Spleen (tissue), 11 donors: ENCODE measurements at regions not wholly inside any gene's neighbourhood (a gene's known extent, or its start where the extent isn't known, plus 50 kb on each side); places are given as distances from the start of the nearest gene placed in this dataset.

Experiments
- DNase-seq: peaks from one replicate; pipeline ENCODE4 v3.0.0-alpha.2; 2020
- H3K27ac ChIP-seq, 8 donors: fragments of 200-600 bp; sonication (generic) in 7 of 8; 1 replicate in 4 of 8; 2 replicates in 4 of 8; pipeline versions ENCODE4 v1.5.0 to v1.8.0; 2016 to 2021; ENCODE audit warnings: inconsistent platforms in 4 of 8, mild to moderate bottlenecking in 4 of 8, moderate library complexity in 1 of 8
- H3K27me3 ChIP-seq, 7 donors: fragments of 200-600 bp; sonication (generic) in 6 of 7; replicated peaks in 1 of 7; 1 replicate in 4 of 7; 2 replicates in 3 of 7; pipeline versions ENCODE4 v1.5.0 to v1.8.0; 2016 to 2021; ENCODE audit warnings: inconsistent platforms in 3 of 7, mild to moderate bottlenecking in 1 of 7
- H3K36me3 ChIP-seq, 6 donors: fragments of 200-600 bp; sonication (generic) in 5 of 6; 1 replicate in 4 of 6; 2 replicates in 2 of 6; pipeline versions ENCODE4 v1.5.0 to v1.8.0; 2016 to 2021; ENCODE audit warnings: inconsistent platforms in 2 of 6
- H3K4me1 ChIP-seq, 6 donors: fragments of 200-600 bp; sonication (generic) in 5 of 6; 1 replicate in 3 of 6; 2 replicates in 3 of 6; pipeline versions ENCODE4 v1.5.0 to v1.8.0; 2016 to 2021; ENCODE audit warnings: inconsistent platforms in 3 of 6
- H3K4me3 ChIP-seq, 8 donors: fragments of 200-600 bp; sonication (generic) in 7 of 8; 1 replicate in 4 of 8; 2 replicates in 4 of 8; pipeline versions ENCODE4 v1.5.0 to v1.8.0; 2016 to 2021; ENCODE audit warnings: inconsistent platforms in 4 of 8, mild to moderate bottlenecking in 4 of 8, moderate library complexity in 2 of 8
- H3K9me3 ChIP-seq, 8 donors: fragments of 200-600 bp; sonication (generic) in 7 of 8; 1 replicate in 4 of 8; 2 replicates in 4 of 8; pipeline versions ENCODE4 v1.5.0 to v1.8.0; 2016 to 2021; ENCODE audit warnings: inconsistent platforms in 4 of 8
- CTCF ChIP-seq, 11 experiments: fragments of 200-600 bp in 7 of 11; fragments of 450-650 bp in 4 of 11; sonication (generic) in 4 of 11; IDR thresholded peaks in 8 of 11; conservative IDR thresholded peaks in 3 of 11; 1 replicate in 7 of 11; 2 replicates in 4 of 11; pipeline versions ENCODE4 v1.4.0 to v1.8.0; 2016 to 2021; ENCODE audit warnings: antibody characterized with exemption in 11 of 11, inconsistent platforms in 4 of 11, mild to moderate bottlenecking in 1 of 11
- POLR2A ChIP-seq, 3 donors: fragments of 450-650 bp; IDR thresholded peaks; one replicate each; pipeline ENCODE4 v1.5.1; 2017; ENCODE audit warnings: antibody characterized with exemption in 3 of 3, mild to moderate bottlenecking in 1 of 3
- POLR2AphosphoS5 ChIP-seq, 3 donors: sonication (generic); formaldehyde crosslinking; IDR thresholded peaks; one replicate each; pipeline ENCODE4 v1.5.1; 2017; ENCODE audit warnings: antibody characterized with exemption in 3 of 3
- WGBS, 5 donors: extraction: QIAGEN DNeasy Blood & Tissue Kit in 3 of 5; methylation state at CpG; one replicate each; pipeline versions ENCODE4 v1.1.5 to v1.1.7; 2013 to 2018; 5-methylcytosine and 5-hydroxymethylcytosine counted together
- intact Hi-C: fragments of 100-400 bp; cut with DNase I; formaldehyde crosslinking; loops from one replicate; pipeline ENCODE4 v1.15.0; 2023; ENCODE audit warnings: low total_unique reads
- donor health status: healthy with polysubstance abuse.
- donor health status: DM: no; HTN: no; CAD: no; lungs with moderate emphysema.
- donor health status: DM: no; HTN: no; CAD: no.
- donor health status: Bipolar disorder and iron deficiency.
- donor health status: healthy.
- donor health status: DM: no; HTN: no; CAD: no.
- donor health status: DM: yes; HTN: yes; CAD: no.

- intact Hi-C loops = no loop called here
- no peaks in the 10 kb centered on the region for H3K27me3 ChIP-seq
- TF ChIP-seq POLR2A (IDR thresholded peaks at IDR 0.05) = no peak
- no peak for TF ChIP-seq CTCF (IDR thresholded peaks at IDR 0.05 in 8 of 11, conservative IDR thresholded peaks at IDR 0.05 in 3 of 11)
- TF ChIP-seq POLR2AphosphoS5 (IDR thresholded peaks at IDR 0.05) = no peak
- DNase-seq = no peak
- H3K4me1 ChIP-seq = no peaks in the 10 kb centered on the region
- no peaks in the 10 kb centered on the region for H3K9me3 ChIP-seq
- no peak overlapping the region for H3K4me3 ChIP-seq
- H3K27ac ChIP-seq = no peak overlapping the region
- no peaks in the 10 kb centered on the region for H3K36me3 ChIP-seq
Observed at GRCh38 chr6:141033101-141033500, 1099.6 kb upstream of the GJE1 start.

- intact Hi-C loops = no loop called here
- DNase-seq = no peak
- 77 to 88% (median 84%) methylated on average over 1 of the region's 1 CpG for WGBS, 5 donors
- Histone ChIP-seq H3K4me1 (no peaks in the 10 kb centered on the region), H3K9me3 (no peaks in the 10 kb centered on the region), H3K27ac (no peak overlapping the region), H3K27me3 (no peaks in the 10 kb centered on the region), H3K4me3 (no peak overlapping the region), H3K36me3 (no peaks in the 10 kb centered on the region)
- no peak for TF ChIP-seq POLR2A (IDR thresholded peaks at IDR 0.05)
- TF ChIP-seq CTCF (IDR thresholded peaks at IDR 0.05 in 8 of 11, conservative IDR thresholded peaks at IDR 0.05 in 3 of 11) = no peak
Observed at GRCh38 chr6:141029908-141030307, 1102.8 kb upstream of the GJE1 start.

GRCh38 chr6:141028791-141029280, 1103.9 kb upstream of the GJE1 start:
- Histone ChIP-seq H3K36me3 (no peaks in the 10 kb centered on the region), H3K9me3 (no peaks in the 10 kb centered on the region), H3K27ac (no peak overlapping the region), H3K27me3 (no peaks in the 10 kb centered on the region), H3K4me1 (no peaks in the 10 kb centered on the region), H3K4me3 (no peak overlapping the region)
- DNase-seq = no peak
- 38 to 90% (median 43%) methylated on average over 2 of the region's 2 CpGs for WGBS, 5 donors
- TF ChIP-seq CTCF (IDR thresholded peaks at IDR 0.05 in 8 of 11, conservative IDR thresholded peaks at IDR 0.05 in 3 of 11) = no peak
- TF ChIP-seq POLR2AphosphoS5 (IDR thresholded peaks at IDR 0.05) = no peak
- TF ChIP-seq POLR2A (IDR thresholded peaks at IDR 0.05) = no peak
- intact Hi-C loops = no loop called here

GRCh38 chr6:141026504-141026903, 1106.2 kb upstream of the GJE1 start:
- Histone ChIP-seq H3K27me3 (no peaks in the 10 kb centered on the region), H3K4me3 (no peak overlapping the region), H3K27ac (no peak overlapping the region), H3K4me1 (no peaks in the 10 kb centered on the region), H3K36me3 (no peaks in the 10 kb centered on the region), H3K9me3 (no peaks in the 10 kb centered on the region)
- intact Hi-C loops = no loop called here
- WGBS, 5 donors = 72 to 97% (median 80%) methylated on average over 1 of the region's 1 CpG
- DNase-seq = no peak
- TF ChIP-seq CTCF (IDR thresholded peaks at IDR 0.05 in 8 of 11, conservative IDR thresholded peaks at IDR 0.05 in 3 of 11) (no peak), POLR2AphosphoS5 (IDR thresholded peaks at IDR 0.05) (no peak)
